Right lobe of liver (tissue), 4 donors: ENCODE measurements at regions not wholly inside any gene's neighbourhood (a gene's known extent, or its start where the extent isn't known, plus 50 kb on each side); places are given as distances from the start of the nearest gene placed in this dataset.

Source experiments
- POLR2A ChIP-seq: fragments of 450-650 bp; IDR thresholded peaks from one replicate; pipeline ENCODE4 v1.6.1; 2017; ENCODE audit warnings: antibody characterized with exemption, mild to moderate bottlenecking
- TF ChIP-seq, protein P1 (sequence below), 4 donors: fragments of 200-600 bp in 3 of 4; fragments of 450-650 bp in 1 of 4; IDR thresholded peaks; one replicate each; pipeline versions ENCODE4 v1.5.1 to v1.8.0; 2016 to 2022; ENCODE audit warnings: antibody characterized with exemption in 4 of 4, mild to moderate bottlenecking in 2 of 4
- donor health status: DM: no; HTN: no; CAD: no.
- donor health status: DM: no; HTN: no; CAD: no.
- donor health status: DM: no; HTN: yes; CAD: no.

DNA sequence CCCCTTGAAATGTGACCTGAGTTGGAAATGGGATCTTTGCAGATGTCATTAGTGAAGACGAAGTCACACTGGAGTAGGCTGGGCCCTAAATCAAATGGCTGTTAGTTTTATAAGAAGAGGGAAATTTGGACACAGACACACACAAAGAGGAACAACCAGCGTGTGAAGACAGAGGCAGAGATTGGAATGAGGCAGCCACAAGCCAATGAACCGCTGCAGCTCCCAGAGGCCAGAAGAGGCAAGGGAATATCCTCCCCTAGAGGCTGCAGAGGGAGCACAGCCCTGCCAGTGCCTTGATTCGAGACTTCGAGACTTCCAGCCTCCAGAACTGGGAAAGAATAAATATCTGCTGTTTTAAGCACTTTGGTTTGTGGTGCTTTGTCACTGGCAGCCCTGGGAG, 484.5 kb downstream of the MN1 start:
- TF ChIP-seq, protein P1, sequence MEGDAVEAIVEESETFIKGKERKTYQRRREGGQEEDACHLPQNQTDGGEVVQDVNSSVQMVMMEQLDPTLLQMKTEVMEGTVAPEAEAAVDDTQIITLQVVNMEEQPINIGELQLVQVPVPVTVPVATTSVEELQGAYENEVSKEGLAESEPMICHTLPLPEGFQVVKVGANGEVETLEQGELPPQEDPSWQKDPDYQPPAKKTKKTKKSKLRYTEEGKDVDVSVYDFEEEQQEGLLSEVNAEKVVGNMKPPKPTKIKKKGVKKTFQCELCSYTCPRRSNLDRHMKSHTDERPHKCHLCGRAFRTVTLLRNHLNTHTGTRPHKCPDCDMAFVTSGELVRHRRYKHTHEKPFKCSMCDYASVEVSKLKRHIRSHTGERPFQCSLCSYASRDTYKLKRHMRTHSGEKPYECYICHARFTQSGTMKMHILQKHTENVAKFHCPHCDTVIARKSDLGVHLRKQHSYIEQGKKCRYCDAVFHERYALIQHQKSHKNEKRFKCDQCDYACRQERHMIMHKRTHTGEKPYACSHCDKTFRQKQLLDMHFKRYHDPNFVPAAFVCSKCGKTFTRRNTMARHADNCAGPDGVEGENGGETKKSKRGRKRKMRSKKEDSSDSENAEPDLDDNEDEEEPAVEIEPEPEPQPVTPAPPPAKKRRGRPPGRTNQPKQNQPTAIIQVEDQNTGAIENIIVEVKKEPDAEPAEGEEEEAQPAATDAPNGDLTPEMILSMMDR (IDR thresholded peaks at IDR 0.05) = no peak
- no peak for TF ChIP-seq POLR2A
